NCI-H1048 (cell line): ENCODE measurements at regions not wholly inside any gene's neighbourhood (a gene's known extent, or its start where the extent isn't known, plus 50 kb on each side); places are given as distances from the start of the nearest gene placed in this dataset.
A peak's percentile ranks its signal among the peaks of the same experiment; 100 is the strongest.
"Not testable (repeated sequence)": the region's sequence is repeated elsewhere in the genome, so short reads cannot be mapped to it uniquely, and the experiment has no call there.

ENCODE experiments used
- DNase-seq: peaks from one replicate; lab custom pipeline; 2025; lab: John Stamatoyannopoulos, UW

GRCh38 chr5:44942524-44943001 is 133.8 kb downstream of the MRPS30 start:
- no peak for DNase-seq

- no peak for DNase-seq
Measured at GRCh38 chr5:44943647-44944046, 134.9 kb downstream of the MRPS30 start.

GRCh38 chr5:44945743-44946142 is 137.0 kb downstream of the MRPS30 start:
- DNase-seq = no peak

- no peak for DNase-seq
Measured at GRCh38 chr5:44949687-44950086, 140.9 kb downstream of the MRPS30 start.

- no peak for DNase-seq
Measured at GRCh38 chr5:44951371-44951770, 142.6 kb downstream of the MRPS30 start.

GRCh38 chr5:44952376-44952775 is 143.6 kb downstream of the MRPS30 start:
- DNase-seq = peak; percentile 37

GRCh38 chr5:44953078-44953477 is 144.3 kb downstream of the MRPS30 start:
- no peak for DNase-seq

- DNase-seq = not testable (repeated sequence)
Measured at GRCh38 chr5:44958943-44959454, 150.3 kb downstream of the MRPS30 start.

- DNase-seq = no peak
Measured at GRCh38 chr5:44969825-44970224, 161.1 kb downstream of the MRPS30 start.

GRCh38 chr5:44970963-44971362 is 162.2 kb downstream of the MRPS30 start:
- DNase-seq = not testable (repeated sequence)

- DNase-seq = no peak
Measured at GRCh38 chr5:44974813-44975212, 166.1 kb downstream of the MRPS30 start.

- DNase-seq = no peak
Measured at GRCh38 chr5:44981708-44982107, 173.0 kb downstream of the MRPS30 start.

GRCh38 chr5:44983006-44983405 is 174.3 kb downstream of the MRPS30 start:
- no peak for DNase-seq

GRCh38 chr5:44987026-44987425 is 178.3 kb downstream of the MRPS30 start:
- DNase-seq = no peak

- DNase-seq = no peak
Measured at GRCh38 chr5:44991693-44992092, 182.9 kb downstream of the MRPS30 start.

- no peak for DNase-seq
Measured at GRCh38 chr5:44993286-44993685, 184.5 kb downstream of the MRPS30 start.

GRCh38 chr5:44997506-44997905 is 188.8 kb downstream of the MRPS30 start:
- no peak for DNase-seq

- not testable (repeated sequence) for DNase-seq
Measured at GRCh38 chr5:45007102-45007501, 198.4 kb downstream of the MRPS30 start.

- no peak for DNase-seq
Measured at GRCh38 chr5:45017568-45017967, 208.8 kb downstream of the MRPS30 start.

- no peak for DNase-seq
Measured at GRCh38 chr5:45029553-45029952, 220.8 kb downstream of the MRPS30 start.

GRCh38 chr5:45035991-45036390 is 227.2 kb downstream of the MRPS30 start:
- no peak for DNase-seq

GRCh38 chr5:45037927-45038326 is 229.2 kb downstream of the MRPS30 start:
- DNase-seq = no peak

- DNase-seq = no peak
Measured at GRCh38 chr5:45038366-45038987, 229.7 kb downstream of the MRPS30 start.

- no peak for DNase-seq
Measured at GRCh38 chr5:45042283-45042682, 233.5 kb downstream of the MRPS30 start.
